Fibroblast of pulmonary artery (primary cell): ENCODE measurements at regions not wholly inside any gene's neighbourhood (a gene's known extent, or its start where the extent isn't known, plus 50 kb on each side); places are given as distances from the start of the nearest gene placed in this dataset.

Experiments
- DNase-seq: peaks from one replicate; pipeline ENCODE4 v3.0.0-alpha.2; 2010; ENCODE audit warnings: low read depth
- H3K4me3 ChIP-seq: replicated peaks from 2 replicates; pipeline ENCODE4 v1.5.1; 2011; ENCODE audit warnings: low read depth, mild to moderate bottlenecking, control low read depth, low read length, moderate library complexity
- CTCF ChIP-seq: IDR thresholded peaks from 2 replicates; pipeline ENCODE4 v1.5.1; 2011; ENCODE audit warnings: mild to moderate bottlenecking, control low read depth, low read length, inconsistent platforms; ENCODE audit errors: missing control alignments

GRCh38 chr2:6067089-6067488, 374.9 kb downstream of the SOX11 start:
- no peak for DNase-seq
- no peak overlapping the region for H3K4me3 ChIP-seq
- TF ChIP-seq CTCF = no peak

GRCh38 chr2:6067806-6068205, 375.6 kb downstream of the SOX11 start:
- DNase-seq = no peak
- no peak overlapping the region for H3K4me3 ChIP-seq
- TF ChIP-seq CTCF = no peak

- H3K4me3 ChIP-seq = no peak overlapping the region
- DNase-seq = no peak
- TF ChIP-seq CTCF = no peak
Observed at GRCh38 chr2:6068429-6068828, 376.2 kb downstream of the SOX11 start.

GRCh38 chr2:6069381-6069780, 377.2 kb downstream of the SOX11 start:
- H3K4me3 ChIP-seq = no peak overlapping the region
- TF ChIP-seq CTCF = no peak
- DNase-seq = no peak

- H3K4me3 ChIP-seq = no peak overlapping the region
- no peak for DNase-seq
- no peak for TF ChIP-seq CTCF
Observed at GRCh38 chr2:6071519-6071918, 379.3 kb downstream of the SOX11 start.

GRCh38 chr2:6072276-6072675, 380.1 kb downstream of the SOX11 start:
- TF ChIP-seq CTCF = no peak
- no peak overlapping the region for H3K4me3 ChIP-seq
- no peak for DNase-seq

GRCh38 chr2:6072768-6073167, 380.6 kb downstream of the SOX11 start:
- no peak for TF ChIP-seq CTCF
- no peak for DNase-seq
- no peak overlapping the region for H3K4me3 ChIP-seq
